Endothelial cell of umbilical vein (primary cell): ENCODE measurements at regions not wholly inside any gene's neighbourhood (a gene's known extent, or its start where the extent isn't known, plus 50 kb on each side); places are given as distances from the start of the nearest gene placed in this dataset.

ENCODE experiments used
- BruUV-seq: library from RNA; stranded (reverse); fragments of 400-500 nt; replicated peaks from 2 replicates; lab custom pipeline; 2021; lab: Mats Ljungman, UMichigan
- CTCF ChIA-PET: fragments of 300-600, 350-600 bp; sonication (Branson Sonifier 250); formaldehyde crosslinking; loops from one replicate; lab custom pipeline; 2021; ENCODE audit warnings: antibody characterized with exemption, inconsistent platforms; lab: Charles Lee
- POLR2A ChIA-PET: fragments of 300-600, 350-600 bp; sonication (Branson Sonifier 250); formaldehyde crosslinking; loops from one replicate; lab custom pipeline; 2021; ENCODE audit warnings: antibody characterized with exemption, inconsistent platforms; lab: Charles Lee
- DNase-seq: peaks from one replicate; pipeline ENCODE4 v3.0.0-alpha.2; 2011; ENCODE audit warnings: low read depth, low spot score
- FAIRE-seq: peaks from 2 replicates; lab custom pipeline; 2011; peaks lifted over from hg19 to GRCh38; lab: Jason Lieb, UNC
- H2AFZ ChIP-seq: 2 replicates; pipeline ENCODE4 v1.6.0; 2012; ENCODE audit warnings: low read depth, low read length, control low read depth, inconsistent platforms
- H3K27ac ChIP-seq: 2 replicates; pipeline ENCODE4 v1.5.1; 2011; ENCODE audit warnings: low read depth, mild to moderate bottlenecking, control low read depth, low read length, moderate library complexity; ENCODE audit not compliant: insufficient read depth
- H3K27me3 ChIP-seq, 2 experiments: 2 replicates each; pipeline versions ENCODE4 v1.6.0 to v1.6.1; 2011; ENCODE audit warnings: low read length in 2 of 2, mixed read lengths in 1 of 2; ENCODE audit not compliant: control insufficient read depth in 2 of 2, insufficient read depth in 2 of 2
- H3K36me3 ChIP-seq, 2 experiments: 2 replicates in 1 of 2; 3 replicates in 1 of 2; pipeline ENCODE4 v1.5.1; 2011; ENCODE audit warnings: low read length in 2 of 2, mild to moderate bottlenecking in 1 of 2, moderate library complexity in 1 of 2; ENCODE audit not compliant: control insufficient read depth in 2 of 2, insufficient read depth in 2 of 2; ENCODE audit errors: extremely low read depth in 1 of 2
- H3K4me1 ChIP-seq: 3 replicates; pipeline ENCODE4 v1.5.1; 2011; ENCODE audit warnings: mild to moderate bottlenecking, low read length; ENCODE audit not compliant: control insufficient read depth, insufficient read depth; ENCODE audit errors: extremely low read depth
- H3K4me2 ChIP-seq: 2 replicates; pipeline ENCODE4 v1.6.1; 2011; ENCODE audit warnings: low read length, control low read depth, mixed read lengths; ENCODE audit not compliant: insufficient read depth
- H3K4me3 ChIP-seq, 3 experiments: fragments of 200-600 bp in 1 of 3; sonication (generic), shearing (Covaris generic) in 1 of 3; replicated peaks in 1 of 3; 2 replicates each; pipeline ENCODE4 v1.5.1; 2011 to 2016; ENCODE audit warnings: control low read depth in 3 of 3, low read length in 3 of 3, mild to moderate bottlenecking in 2 of 3, inconsistent platforms in 1 of 3, low read depth in 1 of 3, moderate library complexity in 1 of 3; ENCODE audit not compliant: insufficient read depth in 1 of 3
- H3K79me2 ChIP-seq: 2 replicates; pipeline ENCODE4 v1.6.0; 2012; ENCODE audit warnings: low read length, inconsistent platforms; ENCODE audit not compliant: control insufficient read depth, insufficient read depth
- H3K9ac ChIP-seq: replicated peaks from 2 replicates; pipeline ENCODE3; 2011; ENCODE audit warnings: low read length, control low read depth; ENCODE audit not compliant: insufficient read depth; ENCODE audit errors: extremely low read depth
- H3K9me1 ChIP-seq: replicated peaks from 3 replicates; pipeline ENCODE4 v1.6.0; 2011; ENCODE audit warnings: mild to moderate bottlenecking, low read length; ENCODE audit not compliant: control insufficient read depth, insufficient read depth; ENCODE audit errors: extremely low read depth
- H3K9me3 ChIP-seq: replicated peaks from 2 replicates; pipeline ENCODE4 v1.5.1; 2012; ENCODE audit warnings: low read length, inconsistent platforms; ENCODE audit not compliant: control insufficient read depth, insufficient read depth
- H4K20me1 ChIP-seq: replicated peaks from 2 replicates; pipeline ENCODE3; 2011; ENCODE audit warnings: mild to moderate bottlenecking, low read length; ENCODE audit not compliant: control insufficient read depth, insufficient read depth; ENCODE audit errors: extremely low read depth
- EZH2 ChIP-seq: IDR thresholded peaks from 2 replicates; pipeline ENCODE4 v1.6.1; 2012; ENCODE audit warnings: borderline replicate concordance, low read depth, mild to moderate bottlenecking, moderate library complexity, low read length, inconsistent platforms; ENCODE audit not compliant: severe bottlenecking
- FOS ChIP-seq: IDR thresholded peaks from 2 replicates; pipeline ENCODE4 v1.6.1; 2011; ENCODE audit warnings: mild to moderate bottlenecking, low read length, moderate library complexity, borderline replicate concordance; ENCODE audit not compliant: insufficient read depth
- GATA2 ChIP-seq: IDR thresholded peaks from 2 replicates; pipeline ENCODE4 v1.7.0; 2011; ENCODE audit warnings: low read depth, mild to moderate bottlenecking, moderate library complexity, mixed read lengths, low read length; ENCODE audit not compliant: insufficient read length, insufficient read depth
- JUN ChIP-seq: IDR thresholded peaks from 2 replicates; pipeline ENCODE4 v1.6.1; 2011; ENCODE audit warnings: borderline replicate concordance, low read depth; ENCODE audit not compliant: insufficient read length, insufficient read depth
- MYC ChIP-seq: IDR thresholded peaks from one replicate; pipeline ENCODE4 v1.6.1; 2011; ENCODE audit warnings: mild to moderate bottlenecking, low read depth, low read length
- POLR2A ChIP-seq: IDR thresholded peaks from 2 replicates; pipeline ENCODE4 v1.6.1; 2012; ENCODE audit warnings: low read depth, mild to moderate bottlenecking, control low read depth, low read length
- POLR2AphosphoS5 ChIP-seq: IDR thresholded peaks from 2 replicates; pipeline ENCODE4 v1.6.1; 2012; ENCODE audit warnings: low read depth, mild to moderate bottlenecking, control low read depth, low read length, moderate library complexity; ENCODE audit not compliant: insufficient read depth
- dilution Hi-C: fragments of 300-500 bp; cut with MboI; formaldehyde crosslinking; loops from one replicate; pipeline ENCODE4 v1.15.0; 2019; ENCODE audit warnings: low sequenced_read_pairs; ENCODE audit not compliant: extremely low pct_ligation_motif_present
- intact Hi-C: fragments of 100-400 bp; cut with micrococcal nuclease; formaldehyde crosslinking; loops from one replicate; pipeline ENCODE4 v1.10.0; 2022
- TF ChIP-seq, protein P1 (sequence below), 2 donors: IDR thresholded peaks; 1 replicate in 1 of 2; 2 replicates in 1 of 2; pipeline ENCODE4 v1.5.1; 2011; ENCODE audit warnings: low read length in 2 of 2, mild to moderate bottlenecking in 2 of 2, moderate library complexity in 2 of 2, control low read depth in 1 of 2, inconsistent platforms in 1 of 2, low read depth in 1 of 2; ENCODE audit not compliant: insufficient read depth in 1 of 2; ENCODE audit errors: extremely low read depth in 1 of 2
- TF ChIP-seq, protein P2 (sequence below): IDR thresholded peaks from 2 replicates; pipeline ENCODE4 v1.6.1; 2011; ENCODE audit not compliant: insufficient read depth, insufficient read length

DNA sequence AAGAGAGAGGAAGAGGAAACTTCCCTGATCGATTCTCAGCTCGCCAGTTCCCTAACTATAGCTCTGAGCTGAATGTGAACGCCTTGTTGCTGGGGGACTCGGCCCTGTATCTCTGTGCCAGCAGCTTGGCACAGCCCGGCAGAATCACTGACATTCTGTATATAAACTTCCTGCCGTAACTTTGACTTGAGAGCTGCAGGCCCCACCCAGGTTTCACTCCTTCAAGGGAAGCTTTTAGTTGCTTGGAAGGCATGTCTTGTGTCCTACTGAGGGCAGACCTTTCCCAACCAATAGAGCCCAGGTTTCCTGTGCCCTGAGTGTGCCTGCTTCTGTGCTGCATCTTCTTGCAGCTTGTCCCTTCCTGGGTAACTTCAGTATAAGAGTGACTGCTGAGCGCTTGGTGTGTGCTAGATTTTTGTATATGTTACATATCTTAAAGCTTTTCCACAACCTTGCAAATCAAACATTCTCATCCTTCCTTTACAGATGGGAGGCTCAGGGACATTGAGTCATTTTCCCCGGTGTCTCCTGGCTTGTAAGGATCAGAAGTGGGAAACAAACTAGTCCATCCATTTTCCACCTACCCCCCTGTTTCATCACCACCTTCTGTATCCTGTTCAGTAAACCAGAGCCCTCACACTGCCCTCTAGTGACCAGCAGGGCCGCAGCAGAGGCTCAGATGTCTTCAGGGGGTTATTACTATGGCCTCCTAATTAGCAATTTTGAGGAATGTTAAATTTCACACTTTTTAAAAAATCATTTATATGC, 225.2 kb upstream of the PRSS58 start:
- DNase-seq (peak; percentile 43), FAIRE-seq (peak; percentile 87)
- ChIA-PET POLR2A (no interaction called here), CTCF (interaction anchor here (0.8 to 4.6 kb wide), 21 partner anchors 12 to 123 kb away, joined by 3 to 37 read pairs (median 5); no protein-coding TSS in a partner anchor)
- H3K4me3 ChIP-seq: no peak overlapping the region
- H3K9me1 ChIP-seq: no peaks in the 10 kb centered on the region
- H2AFZ ChIP-seq: peak overlapping the region; percentile 20
- H3K4me1 ChIP-seq: no peaks in the 10 kb centered on the region
- H3K4me2 ChIP-seq: no peak overlapping the region
- intact Hi-C loops (loop anchor here (1.0 to 5.0 kb wide), 5 partner anchors 13 to 98 kb away; no protein-coding TSS in a partner anchor), dilution Hi-C loops (no loop called here)
- no peaks in the 10 kb centered on the region for H3K79me2 ChIP-seq
- no peaks in the 10 kb centered on the region for H3K36me3 ChIP-seq
- H4K20me1 ChIP-seq: no peaks in the 10 kb centered on the region
- H3K27ac ChIP-seq: no peak overlapping the region
- H3K9ac ChIP-seq: no peak overlapping the region
- H3K27me3 ChIP-seq: peaks cover 3 to 13% of the 10 kb centered on the region in 2 experiments
- TF ChIP-seq, protein P1, sequence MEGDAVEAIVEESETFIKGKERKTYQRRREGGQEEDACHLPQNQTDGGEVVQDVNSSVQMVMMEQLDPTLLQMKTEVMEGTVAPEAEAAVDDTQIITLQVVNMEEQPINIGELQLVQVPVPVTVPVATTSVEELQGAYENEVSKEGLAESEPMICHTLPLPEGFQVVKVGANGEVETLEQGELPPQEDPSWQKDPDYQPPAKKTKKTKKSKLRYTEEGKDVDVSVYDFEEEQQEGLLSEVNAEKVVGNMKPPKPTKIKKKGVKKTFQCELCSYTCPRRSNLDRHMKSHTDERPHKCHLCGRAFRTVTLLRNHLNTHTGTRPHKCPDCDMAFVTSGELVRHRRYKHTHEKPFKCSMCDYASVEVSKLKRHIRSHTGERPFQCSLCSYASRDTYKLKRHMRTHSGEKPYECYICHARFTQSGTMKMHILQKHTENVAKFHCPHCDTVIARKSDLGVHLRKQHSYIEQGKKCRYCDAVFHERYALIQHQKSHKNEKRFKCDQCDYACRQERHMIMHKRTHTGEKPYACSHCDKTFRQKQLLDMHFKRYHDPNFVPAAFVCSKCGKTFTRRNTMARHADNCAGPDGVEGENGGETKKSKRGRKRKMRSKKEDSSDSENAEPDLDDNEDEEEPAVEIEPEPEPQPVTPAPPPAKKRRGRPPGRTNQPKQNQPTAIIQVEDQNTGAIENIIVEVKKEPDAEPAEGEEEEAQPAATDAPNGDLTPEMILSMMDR (IDR thresholded peaks at IDR 0.05; ENCODE audit: extremely low read depth in 1 of 2, insufficient read depth in 1 of 2, low read depth in 1 of 2, low read length in 2 of 2): peak; percentile 73 to 81
- TF ChIP-seq FOS: no peak
- no peak for TF ChIP-seq MYC
- no peak for TF ChIP-seq POLR2AphosphoS5
- BruUV-seq: no TSS peak
- H3K9me3 ChIP-seq: no peaks in the 10 kb centered on the region

DNA sequence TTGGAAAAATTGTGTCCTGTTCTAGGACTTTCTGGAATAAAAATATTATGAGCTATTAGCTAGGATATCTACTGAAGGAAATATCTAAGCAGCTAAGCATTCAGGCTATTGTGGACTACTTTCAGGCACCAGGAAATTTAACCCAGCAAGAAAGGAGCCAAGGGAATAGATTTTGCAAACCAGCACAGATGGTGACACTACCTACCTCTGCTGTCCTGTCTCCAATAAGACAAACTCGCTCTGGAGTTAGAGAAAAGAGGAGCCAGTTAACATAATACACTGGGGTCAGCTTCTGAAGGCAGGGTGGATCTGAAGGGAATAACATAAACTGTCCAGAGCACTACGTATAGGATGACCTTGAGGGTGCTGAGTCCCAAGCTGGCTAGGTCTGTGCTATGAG, 223.7 kb upstream of the PRSS58 start:
- H3K4me1 ChIP-seq: peaks cover 4% of the 10 kb centered on the region
- BruUV-seq: no TSS peak
- H3K36me3 ChIP-seq: no peaks in the 10 kb centered on the region
- ChIA-PET POLR2A (no interaction called here), CTCF (interaction anchor here (1.0 to 4.6 kb wide), 9 partner anchors 9 to 122 kb away, joined by 3 to 37 read pairs (median 4); no protein-coding TSS in a partner anchor)
- H3K79me2 ChIP-seq: no peaks in the 10 kb centered on the region
- H4K20me1 ChIP-seq: no peaks in the 10 kb centered on the region
- no peak overlapping the region for H2AFZ ChIP-seq
- H3K9ac ChIP-seq: no peak overlapping the region
- no peak overlapping the region for H3K4me3 ChIP-seq
- no peaks in the 10 kb centered on the region for H3K9me1 ChIP-seq
- H3K9me3 ChIP-seq: no peaks in the 10 kb centered on the region
- FAIRE-seq: no peak
- DNase-seq: no peak
- intact Hi-C loops (loop anchor here (5.0 kb wide), 1 partner anchor 69 kb away; no protein-coding TSS in a partner anchor), dilution Hi-C loops (no loop called here)
- TF ChIP-seq MYC (no peak), GATA2 (no peak), FOS (no peak), POLR2A (no peak), EZH2 (no peak), JUN (no peak), POLR2AphosphoS5 (no peak)
- TF ChIP-seq, protein P1 (IDR thresholded peaks at IDR 0.05; ENCODE audit: extremely low read depth in 1 of 2, insufficient read depth in 1 of 2, low read depth in 1 of 2, low read length in 2 of 2): no peak
- TF ChIP-seq, protein P2, sequence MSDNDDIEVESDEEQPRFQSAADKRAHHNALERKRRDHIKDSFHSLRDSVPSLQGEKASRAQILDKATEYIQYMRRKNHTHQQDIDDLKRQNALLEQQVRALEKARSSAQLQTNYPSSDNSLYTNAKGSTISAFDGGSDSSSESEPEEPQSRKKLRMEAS: no peak
- no peak overlapping the region for H3K27ac ChIP-seq
- peaks cover 2 to 10% of the 10 kb centered on the region in 2 experiments for H3K27me3 ChIP-seq
- no peak overlapping the region for H3K4me2 ChIP-seq
